ENCODE measurements at regions not wholly inside any gene's neighbourhood (a gene's known extent, or its start where the extent isn't known, plus 50 kb on each side); places are given as distances from the start of the nearest gene placed in this dataset.
"Not testable (repeated sequence)": the region's sequence is repeated elsewhere in the genome, so short reads cannot be mapped to it uniquely, and the experiment has no call there.

DNA sequence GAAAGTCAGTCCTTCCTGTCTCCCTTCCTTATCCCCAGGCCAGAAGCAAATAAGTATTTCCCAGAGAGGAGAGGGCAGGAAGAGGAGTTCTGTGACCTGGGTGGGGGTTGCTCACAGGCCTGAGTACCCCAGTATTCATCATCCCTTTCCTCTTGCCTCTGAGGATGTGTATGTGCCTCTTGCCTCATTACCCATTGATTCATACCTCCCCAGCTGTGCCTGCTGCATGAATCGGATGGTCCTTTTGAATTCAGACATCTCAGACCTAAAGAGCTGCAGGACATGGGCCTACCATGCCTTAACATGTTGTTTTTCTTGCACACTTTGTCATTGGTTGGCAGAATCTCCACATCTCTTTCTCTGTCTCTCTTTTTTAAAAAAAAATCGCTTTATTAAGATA is 112.8 kb upstream of the SHB start:
- no peak for DNase-seq

DNA sequence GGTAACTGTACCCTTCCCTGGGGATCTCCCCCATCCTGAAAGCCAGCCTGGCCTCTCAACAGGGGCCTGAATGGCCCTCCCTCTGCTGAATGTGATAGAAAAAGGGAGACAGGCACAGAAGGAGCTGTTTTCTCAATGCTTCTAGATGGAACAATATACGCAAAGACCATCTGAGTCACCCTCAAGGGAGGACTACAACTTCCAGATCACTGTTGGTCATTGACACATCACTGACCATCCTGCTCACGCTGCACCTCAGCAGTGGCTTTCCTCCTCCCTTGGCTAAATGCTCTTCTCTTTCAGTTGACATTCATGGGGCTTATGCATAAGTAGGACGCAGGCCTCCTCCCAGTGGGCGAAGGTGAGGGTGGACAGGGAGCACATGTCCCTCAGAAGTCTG is 112.2 kb upstream of the SHB start:
- DNase-seq, result no peak

DNA sequence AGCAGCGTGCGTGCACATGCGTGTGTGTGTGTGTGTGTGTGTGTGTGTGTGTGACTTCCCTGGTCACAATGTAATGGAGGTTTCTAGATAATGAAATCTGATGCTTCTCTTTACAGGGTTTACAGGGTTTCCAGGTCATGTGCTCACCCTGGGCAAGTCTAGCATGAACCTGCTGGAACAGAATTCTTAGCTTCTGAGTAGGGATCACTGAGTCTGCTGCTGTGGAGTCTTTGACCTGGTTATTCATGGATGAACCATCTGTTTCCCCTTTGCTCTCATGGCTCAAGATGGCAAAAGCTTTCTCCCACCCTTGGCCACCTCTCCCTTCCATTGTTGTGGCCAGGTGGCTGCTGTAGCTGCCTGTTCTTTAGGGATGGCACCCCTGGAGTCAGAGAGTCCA is 111.6 kb upstream of the SHB start:
- DNase-seq, result no peak

DNA sequence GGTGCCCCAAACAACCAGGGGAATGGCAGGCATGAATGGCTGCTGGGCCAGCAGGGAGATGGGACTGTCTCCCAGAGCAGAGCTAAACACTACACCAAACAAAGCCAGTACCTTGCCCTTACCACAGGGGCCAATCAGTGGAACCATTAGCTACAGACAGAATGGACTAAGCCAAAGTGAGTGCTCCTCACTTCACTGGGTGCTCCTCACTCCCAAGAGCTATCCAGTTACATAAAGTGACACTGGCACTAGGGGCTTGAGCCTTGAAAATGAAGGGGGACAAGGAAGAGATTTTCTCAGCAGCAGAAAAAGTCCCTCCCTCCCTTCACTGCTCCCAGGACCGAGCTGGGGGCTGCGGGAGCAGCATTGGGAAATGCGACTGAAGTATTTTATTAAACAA is 110.9 kb upstream of the SHB start:
- DNase-seq, result no peak

DNA sequence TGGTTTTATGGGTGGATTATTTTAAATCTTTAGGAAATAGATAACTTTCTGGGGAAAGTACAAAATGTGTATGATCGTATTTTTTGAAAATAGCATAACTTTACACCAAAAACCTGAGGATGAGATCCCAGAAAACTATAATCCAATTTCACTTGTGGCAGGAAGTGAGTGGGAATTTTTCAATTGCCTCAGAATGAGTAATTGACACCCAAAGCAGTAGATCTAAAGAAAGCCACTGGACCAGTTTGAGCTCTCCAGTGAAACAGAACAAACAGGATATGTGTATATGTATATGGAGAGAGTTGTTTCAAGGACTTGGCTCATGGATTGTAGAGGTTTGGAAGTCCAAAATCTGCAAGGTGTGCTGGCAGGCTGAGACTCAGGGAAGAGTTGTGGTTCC is 109.2 kb upstream of the SHB start:
- DNase-seq, result no peak

DNA sequence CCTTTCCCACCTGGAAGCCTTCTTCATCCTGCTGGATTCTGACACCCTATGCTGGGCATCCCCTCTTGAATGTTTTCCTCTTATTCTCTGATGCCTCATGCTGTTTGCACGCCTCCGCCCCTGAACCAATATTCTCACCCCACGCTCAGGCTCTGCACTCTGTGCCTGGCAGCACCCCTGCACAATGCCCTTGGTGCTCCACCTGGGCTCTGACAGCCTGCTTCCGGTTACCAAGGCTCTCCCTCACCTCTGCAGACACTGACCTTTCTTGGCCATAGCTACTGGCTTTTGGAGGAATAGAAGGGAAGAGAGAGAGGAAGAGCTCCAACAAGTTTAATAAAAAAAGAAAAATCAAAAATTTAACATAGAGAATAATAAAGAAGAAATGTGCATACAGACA is 108.7 kb upstream of the SHB start:
- DNase-seq, result no peak

DNA sequence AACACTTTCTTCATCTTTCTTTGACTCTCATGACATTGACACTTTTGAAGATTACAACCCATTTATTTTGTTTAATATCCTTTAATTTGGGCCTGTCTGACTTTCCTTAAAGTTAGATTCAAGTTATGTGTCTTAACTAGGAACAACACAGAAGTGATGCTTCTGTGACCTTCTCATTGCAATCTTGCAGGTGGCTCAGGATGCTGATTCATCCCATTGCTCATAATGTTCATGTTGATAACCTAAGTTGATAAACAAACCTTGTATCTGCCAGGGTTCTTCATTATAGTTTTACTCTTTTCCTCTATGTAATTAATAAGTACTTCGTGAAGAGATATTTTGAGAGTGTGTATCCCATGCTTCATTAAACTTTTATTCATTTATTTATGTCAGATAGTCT is 107.2 kb upstream of the SHB start:
- no peak for DNase-seq

DNA sequence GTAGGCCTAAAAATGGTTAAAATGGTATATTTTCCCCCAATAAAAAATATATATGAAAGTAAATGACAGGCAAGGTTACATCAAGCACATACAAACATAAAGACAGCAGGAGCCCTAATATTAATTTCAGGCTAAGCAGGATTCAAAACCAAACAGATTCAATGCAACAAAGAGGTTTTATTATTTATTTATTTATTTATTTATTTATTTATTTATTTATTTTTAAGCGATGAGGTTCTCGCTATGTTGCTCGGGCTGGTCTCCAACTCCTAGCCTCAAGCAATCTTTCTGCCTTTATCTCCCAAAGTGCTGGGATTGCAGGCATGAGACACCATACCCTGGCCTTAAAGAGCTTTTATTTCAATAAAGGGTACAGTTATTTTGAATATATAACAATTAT is 106.4 kb upstream of the SHB start:
- DNase-seq, result no peak

DNA sequence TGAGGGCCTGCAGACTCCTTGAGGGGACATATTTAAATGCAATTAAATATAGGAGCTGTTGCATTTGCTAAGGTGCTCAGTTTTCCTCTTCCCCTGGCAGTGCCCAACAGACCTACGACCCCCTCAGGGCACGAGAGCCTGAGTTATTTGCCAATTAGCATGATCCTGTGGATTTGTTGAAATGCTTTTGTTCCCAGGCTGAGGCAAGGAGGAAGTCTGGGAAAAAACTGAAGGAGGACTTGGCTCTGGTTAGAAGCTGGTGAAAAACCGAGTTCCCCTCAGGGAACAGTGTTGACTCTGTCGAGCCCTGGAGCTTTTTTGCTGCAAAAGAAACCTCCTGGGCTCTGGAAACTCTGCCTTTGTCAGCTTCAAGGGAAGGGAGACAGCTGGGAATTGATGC is 103.6 kb upstream of the SHB start:
- DNase-seq, result no peak

DNA sequence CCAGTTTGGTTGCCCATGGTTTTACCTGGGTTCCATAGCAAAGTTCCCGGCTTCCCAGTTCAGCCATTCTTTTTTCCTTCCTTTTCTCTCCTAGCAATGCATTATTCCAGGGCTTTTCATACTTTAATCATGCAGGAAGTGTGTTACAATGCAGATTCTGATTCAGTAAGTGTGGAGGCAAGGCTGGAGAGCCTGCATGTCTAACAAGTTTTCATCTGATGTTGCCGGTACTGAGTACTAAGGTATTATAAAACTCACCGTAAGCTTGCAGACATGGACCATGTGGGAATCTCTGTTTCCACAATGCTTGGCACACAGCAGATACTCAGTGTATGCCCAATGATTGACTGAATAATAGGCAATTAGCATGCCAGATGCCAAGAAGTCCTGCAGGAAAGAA is 102.9 kb upstream of the SHB start:
- DNase-seq, result no peak

DNA sequence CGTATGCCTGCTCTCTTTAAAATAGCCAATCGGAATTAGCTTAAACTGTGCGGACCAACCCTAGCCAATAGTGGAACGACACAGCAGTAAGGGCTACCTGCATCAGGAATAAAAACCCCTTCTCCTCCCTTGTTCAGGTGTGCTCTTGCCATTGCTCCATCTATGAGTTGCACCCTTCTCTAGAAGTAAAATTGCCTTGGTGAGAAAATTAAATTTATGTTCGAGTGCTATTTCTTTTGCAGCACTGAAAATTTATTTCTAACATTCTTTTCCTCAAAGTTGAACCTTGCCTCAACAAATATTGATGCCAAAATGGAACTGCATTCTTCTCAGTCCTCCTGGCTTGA is 102.5 kb upstream of the SHB start:
- no peak for DNase-seq

DNA sequence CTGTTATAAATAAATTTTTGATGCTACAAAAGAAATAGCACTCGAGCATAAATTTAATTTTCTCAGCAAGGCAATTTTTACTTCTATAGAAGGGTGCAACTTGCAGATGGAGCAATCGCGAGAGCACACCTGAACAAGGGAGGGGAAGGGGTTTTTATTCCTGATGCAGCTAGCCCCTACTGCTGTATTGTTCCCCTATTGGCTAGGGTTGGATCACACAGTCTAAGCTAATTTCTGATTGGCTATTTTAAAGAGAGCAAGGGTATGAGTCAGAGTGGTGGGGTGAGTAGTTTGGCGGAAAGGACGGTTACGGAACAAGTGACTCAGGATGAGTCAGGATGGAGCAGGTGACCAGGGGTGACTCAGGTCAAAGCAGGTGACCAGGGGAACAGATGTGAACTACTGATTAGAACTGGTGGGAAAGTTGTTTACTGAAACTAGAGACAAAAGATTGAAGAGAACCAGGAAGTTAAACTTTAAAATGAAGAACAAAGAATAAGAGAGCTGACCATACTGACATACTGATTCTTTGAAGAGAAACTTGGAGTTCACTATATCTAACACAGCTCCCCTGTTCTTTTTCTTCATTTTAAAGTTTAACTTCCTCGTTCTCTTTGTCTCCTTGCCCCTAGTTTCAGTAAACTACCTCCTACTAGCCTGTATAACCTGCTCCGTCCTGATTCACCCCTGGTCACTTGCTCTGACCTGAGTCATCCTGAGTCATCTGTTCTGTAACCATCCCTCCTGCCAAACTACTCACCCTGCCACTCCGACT is 101.9 kb upstream of the SHB start:
- DNase-seq, result not testable (repeated sequence)

DNA sequence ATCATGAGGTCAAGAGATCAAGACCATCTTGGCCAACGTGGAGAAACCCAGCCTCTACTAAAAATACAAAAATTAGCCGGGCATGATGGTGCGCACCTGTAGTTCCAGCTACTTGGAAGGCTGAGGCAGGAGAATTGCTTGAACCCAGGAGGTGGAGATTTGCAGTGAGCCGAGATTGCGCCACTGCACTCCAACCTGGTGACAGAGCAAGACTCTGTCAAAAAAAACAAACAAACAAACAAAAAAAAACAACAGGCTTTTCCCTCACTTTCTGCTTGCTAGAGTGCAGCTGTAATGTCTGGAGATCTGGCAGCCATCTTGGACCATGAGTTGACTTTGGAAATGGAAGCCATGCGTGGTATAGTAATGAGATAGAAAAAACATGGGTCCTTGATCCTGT is 101.1 kb upstream of the SHB start:
- DNase-seq, result not testable (repeated sequence)

DNA sequence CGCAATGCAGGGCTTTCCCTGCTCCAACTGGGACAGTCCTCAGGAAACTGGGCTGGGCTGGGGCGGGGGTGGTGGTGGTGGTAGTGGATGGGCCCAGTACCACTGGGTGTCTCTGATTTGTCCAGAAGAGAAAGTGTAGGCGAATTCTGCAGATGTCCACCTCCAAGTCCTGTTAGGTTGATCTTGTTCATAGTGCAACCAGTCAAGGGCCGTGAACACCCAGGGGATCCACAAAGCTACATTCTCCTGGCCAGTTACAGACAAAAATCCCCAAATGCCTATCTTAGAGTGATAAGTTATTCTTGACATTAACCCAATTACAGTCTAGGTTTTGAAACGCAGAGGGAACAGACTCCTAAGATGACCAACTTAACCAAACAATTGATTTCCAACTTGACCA is 97.5 kb upstream of the SHB start:
- no peak for DNase-seq

DNA sequence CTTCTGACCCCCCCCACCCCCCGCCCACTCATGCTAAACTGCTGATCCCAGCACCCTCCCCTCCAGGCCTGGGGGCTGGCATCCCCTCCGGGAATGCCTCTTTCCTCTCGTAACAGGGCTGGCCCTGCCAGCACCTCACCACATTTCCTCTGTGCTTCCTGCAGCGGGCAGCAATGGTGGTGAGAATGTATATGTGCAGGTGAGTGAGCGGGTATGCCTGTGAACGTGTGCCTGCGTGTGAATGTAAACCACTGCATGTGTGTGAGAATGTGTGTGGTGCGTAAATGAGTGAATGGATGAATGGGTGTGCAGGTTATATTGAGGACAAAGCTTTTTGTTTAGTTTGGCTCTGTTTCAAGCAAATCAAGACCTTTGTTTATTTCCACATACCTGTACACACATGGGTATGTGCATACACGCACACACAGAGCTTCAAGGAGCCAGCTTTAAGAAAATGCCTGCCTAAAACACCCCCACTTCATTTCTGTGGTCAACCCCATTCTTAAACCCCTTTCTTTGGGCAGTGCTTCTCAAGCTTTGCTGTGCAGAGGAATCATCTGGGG is 95.7 kb upstream of the SHB start:
- peak in 1 of 5 experiments; percentile 31 for DNase-seq

DNA sequence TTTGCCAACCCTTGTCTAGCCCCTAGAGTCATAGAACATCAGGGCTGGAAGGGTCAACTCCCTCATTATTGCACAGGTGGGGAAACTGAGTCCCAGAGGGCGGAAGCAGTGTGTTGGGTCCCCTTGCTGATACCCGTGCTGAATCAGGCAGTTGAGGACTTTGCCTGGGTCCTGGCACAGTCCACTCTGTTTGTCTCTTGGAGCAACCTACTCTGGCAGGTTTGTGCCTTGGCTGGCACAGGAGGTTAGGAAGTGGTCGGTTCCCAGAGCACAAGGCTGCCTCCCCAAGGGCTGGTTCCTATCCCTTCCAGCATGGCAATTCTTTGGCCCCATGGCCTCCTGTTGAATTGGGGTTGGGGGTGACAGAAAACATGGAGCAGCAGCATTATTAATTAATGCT is 94.5 kb upstream of the SHB start:
- DNase-seq, result no peak

DNA sequence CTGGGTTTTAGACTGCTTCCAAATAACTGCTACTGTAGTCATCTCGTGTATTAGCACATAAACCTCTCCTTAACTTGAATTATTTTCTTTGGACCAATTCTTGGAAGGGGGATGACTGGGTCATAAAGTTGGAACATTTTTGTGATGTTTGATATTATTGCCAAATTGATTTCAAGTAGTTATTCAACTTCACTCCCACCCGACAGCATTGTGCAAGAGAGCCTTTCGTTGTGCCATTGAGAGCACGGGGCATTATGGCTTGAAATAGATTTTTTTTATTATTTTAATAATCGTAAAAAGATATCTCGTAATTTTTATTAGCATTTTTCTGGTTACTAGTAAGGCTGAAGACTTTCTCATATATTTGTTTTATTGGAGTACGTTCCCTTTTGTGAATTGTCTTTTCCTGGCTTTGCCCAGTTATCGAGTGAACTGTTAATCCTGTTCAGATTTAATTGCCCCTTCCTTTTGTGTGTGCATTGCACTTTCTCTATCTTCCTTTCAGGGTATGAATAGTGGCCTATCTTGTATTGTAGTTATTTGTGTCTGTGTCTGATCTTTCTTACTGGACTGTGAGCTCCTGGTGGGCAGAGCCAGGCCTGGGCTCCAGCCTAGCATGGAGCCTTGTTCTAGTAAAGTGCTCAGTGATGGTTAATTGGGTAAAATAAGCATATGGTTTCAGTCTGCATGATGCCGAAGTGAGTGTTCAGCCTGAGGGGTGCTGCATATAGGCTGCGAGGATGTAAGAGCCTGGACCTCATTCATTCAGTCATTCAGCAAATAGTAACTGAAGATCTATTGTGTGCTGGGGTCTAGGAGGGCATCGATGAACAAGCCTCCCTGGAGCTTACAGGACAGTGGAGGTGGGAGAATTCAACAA is 93.5 kb upstream of the SHB start:
- no peak for DNase-seq

DNA sequence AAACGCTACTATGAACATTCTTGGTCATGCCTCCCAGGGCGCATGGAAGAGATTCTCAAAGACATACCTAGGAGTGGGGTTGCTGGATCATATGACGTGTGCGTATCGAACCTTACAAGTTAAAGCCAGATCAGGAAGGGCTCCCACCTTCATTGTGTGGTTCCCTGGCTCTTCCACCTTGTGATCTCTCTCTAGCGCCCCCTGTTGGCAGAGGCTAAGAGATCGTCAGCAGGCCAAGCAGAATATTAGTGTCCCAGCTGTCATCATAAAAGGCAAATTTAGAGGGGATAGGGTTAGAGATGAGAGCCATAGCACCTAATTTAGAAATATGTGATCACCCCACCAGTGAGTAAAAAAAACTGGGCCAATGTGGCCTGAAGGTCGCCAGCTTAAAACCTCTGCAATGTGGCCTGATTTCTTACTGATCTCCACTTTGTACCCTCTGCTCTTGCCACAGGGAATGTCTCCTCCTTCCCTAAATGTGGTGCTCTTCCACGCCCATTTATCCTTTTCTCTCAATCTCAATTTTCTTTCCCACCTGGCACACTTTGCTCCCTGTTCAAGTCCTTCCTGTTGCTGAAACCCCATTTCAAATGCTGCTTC is 91.7 kb upstream of the SHB start:
- peak; percentile 3 to 49 (median 26) for DNase-seq

DNA sequence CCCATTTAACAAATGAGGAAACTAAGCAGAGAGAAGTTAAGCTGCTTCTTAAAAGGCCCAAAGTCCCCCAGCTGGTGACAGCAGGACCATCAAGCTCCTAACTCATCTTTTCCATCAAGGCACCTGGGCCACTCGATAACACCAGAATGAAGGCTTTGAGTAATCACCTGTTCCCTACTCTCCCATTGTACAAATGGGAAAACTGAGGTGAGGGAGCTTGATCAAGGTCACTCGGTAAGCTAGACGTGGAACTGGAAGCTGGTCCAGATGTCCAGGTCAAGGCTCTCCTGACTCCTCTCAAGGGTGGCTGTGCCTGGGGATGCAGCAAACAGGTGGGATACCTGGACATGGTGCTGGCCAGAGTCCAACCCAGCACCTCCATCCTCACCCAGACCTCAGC is 90.6 kb upstream of the SHB start:
- no peak for DNase-seq

DNA sequence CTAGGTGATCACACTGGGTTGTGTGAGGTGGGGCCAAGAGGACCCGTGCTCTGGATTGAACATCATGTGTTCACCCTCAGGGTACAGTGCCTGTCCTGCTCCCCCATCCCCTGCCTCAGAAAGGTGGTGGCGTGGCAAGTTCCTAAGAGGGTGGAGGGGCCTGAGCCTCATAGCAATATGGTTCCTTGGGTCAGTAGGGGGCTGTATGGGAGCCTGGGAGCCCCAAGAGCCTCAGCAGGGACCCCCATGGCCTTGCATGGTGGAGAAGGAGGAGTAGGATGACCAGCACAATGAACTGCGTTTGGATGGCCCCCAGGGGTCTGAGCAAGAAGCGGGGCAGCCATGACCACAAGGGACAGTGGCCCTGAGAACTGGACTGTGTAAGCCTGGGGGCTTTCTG is 89.6 kb upstream of the SHB start:
- DNase-seq, result no peak

DNA sequence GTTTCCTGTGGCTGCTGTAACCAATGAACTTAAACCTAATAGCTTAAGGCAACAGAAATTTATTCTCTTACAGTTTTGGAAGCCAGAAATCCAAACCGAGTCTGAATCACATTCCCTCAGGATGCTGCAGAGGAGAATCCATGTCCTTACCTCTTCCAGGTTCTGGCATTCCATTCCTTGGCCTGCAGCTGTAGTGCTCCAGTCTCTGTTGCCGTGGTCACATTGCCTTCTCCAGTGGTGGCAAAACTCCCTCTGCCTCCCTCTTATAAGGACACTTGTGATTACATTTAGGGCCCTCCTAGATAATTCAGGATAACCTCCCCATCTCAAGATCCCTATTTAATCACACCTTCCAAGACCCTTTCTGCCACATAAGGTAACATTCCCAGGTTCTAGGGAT is 88.7 kb upstream of the SHB start:
- DNase-seq, result no peak

DNA sequence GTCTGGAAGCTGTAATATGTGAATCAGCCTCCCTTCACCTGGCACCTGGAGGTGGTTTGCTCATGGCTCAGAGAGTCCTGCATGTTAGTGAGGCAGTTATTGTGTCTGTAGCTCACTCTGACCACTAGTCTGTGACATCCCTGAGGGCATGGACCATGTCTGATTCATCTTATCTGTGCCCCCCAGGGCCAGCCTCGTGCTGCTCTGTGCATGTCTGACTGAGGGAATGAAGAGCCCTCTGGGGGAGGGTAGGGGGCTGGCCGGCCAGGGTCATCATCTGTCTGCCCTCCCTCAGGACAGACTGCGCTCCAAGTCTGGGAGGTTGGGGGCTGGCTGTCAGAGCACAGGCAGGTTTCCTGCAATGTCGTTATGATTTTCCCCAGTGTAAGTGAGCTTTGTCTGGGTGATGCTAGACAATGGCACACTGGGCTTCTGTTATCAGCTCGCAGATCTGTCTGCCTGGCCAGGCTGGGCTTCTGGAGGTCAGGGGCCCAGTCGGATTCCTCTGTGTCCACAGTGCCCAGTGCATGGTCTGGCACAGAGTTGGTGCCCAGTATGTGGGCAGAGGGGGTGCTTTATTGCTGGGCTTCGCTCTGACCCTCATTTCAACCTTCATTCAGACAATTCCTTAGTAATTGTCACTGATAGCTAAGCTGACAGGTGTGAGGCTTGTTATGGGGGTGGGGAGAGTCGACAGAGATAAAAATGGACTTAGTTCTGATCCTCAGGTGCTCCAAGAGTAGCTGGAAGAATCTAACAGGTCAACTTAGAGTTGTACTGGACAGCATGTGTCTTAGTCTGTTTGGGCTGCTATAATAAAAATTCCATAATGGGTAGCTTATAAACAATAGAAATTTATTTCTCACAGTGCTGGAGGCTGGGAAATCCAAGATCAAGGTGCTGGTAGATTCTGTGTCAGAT is 85.7 kb upstream of the SHB start:
- no peak for DNase-seq

DNA sequence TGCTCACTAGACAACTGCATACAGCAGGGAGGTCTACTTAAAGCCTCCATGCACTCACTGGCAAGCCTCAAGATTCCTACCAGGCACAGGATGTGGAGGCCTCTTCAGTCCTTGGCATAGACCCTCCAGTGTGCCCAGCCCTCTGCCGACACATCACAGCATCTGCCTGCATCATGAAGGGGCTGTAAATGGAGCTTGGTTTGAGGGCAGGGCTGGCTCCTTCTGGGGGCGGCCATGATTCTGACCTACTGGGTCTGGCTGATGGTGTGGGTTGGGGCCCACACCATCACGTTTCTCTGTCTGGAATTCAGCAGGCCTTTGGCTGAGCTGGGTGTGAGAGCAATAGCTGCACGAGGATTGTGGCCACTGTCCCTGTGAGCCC is 84.9 kb upstream of the SHB start:
- no peak for DNase-seq
